PC-9 (cell line): ENCODE measurements at regions not wholly inside any gene's neighbourhood (a gene's known extent, or its start where the extent isn't known, plus 50 kb on each side); places are given as distances from the start of the nearest gene placed in this dataset.

Experiments used
- BruUV-seq: library from RNA; stranded (reverse); fragments of 400-500 nt; replicated peaks from 2 replicates; lab custom pipeline; 2021; lab: Mats Ljungman, UMichigan
- CTCF ChIA-PET: fragments of 300-600 bp; sonication (Branson Sonifier 250); formaldehyde crosslinking; loops from one replicate; lab custom pipeline; 2022; ENCODE audit warnings: antibody characterized with exemption; lab: Charles Lee
- POLR2A ChIA-PET: fragments of 300-600 bp; sonication (Branson Sonifier 250); formaldehyde crosslinking; loops from one replicate; lab custom pipeline; 2022; ENCODE audit warnings: antibody characterized with exemption; ENCODE audit not compliant: unreplicated experiment; lab: Charles Lee
- DNase-seq, 2 experiments: peaks; one replicate each; pipeline versions ENCODE4 v3.0.0 to v3.0.0-alpha.2; 2015 to 2022; ENCODE audit warnings: mixed read lengths in 1 of 2
- H2AFZ ChIP-seq: fragments of 200-600 bp; sonication (generic); 2 replicates; pipeline ENCODE4 v1.8.1; 2017; ENCODE audit warnings: antibody characterized with exemption
- H3F3A ChIP-seq: fragments of 200-600 bp; sonication (generic); 2 replicates; pipeline ENCODE4 v1.8.1; 2017; ENCODE audit warnings: antibody characterized with exemption, mild to moderate bottlenecking, low read depth; ENCODE audit not compliant: insufficient read depth
- H3K27ac ChIP-seq: fragments of 200-600 bp; sonication (generic); 2 replicates; pipeline ENCODE4 v1.6.1; 2016; ENCODE audit warnings: mixed run types
- H3K27me3 ChIP-seq: fragments of 200-600 bp; sonication (generic); 2 replicates; pipeline ENCODE4 v1.6.1; 2016; ENCODE audit warnings: low read depth, mixed run types; ENCODE audit not compliant: insufficient read depth
- H3K36me3 ChIP-seq: fragments of 200-600 bp; sonication (generic); 2 replicates; pipeline ENCODE4 v1.6.1; 2016; ENCODE audit warnings: low read depth, mixed run types
- H3K4me1 ChIP-seq: fragments of 200-600 bp; sonication (generic); replicated peaks from 2 replicates; pipeline ENCODE4 v1.6.1; 2016; ENCODE audit warnings: mixed run types; ENCODE audit not compliant: insufficient read depth
- H3K4me2 ChIP-seq: fragments of 200-600 bp; sonication (generic); 2 replicates; pipeline ENCODE4 v1.6.1; 2017; ENCODE audit warnings: mixed run types
- H3K4me3 ChIP-seq: fragments of 200-600 bp; sonication (generic); 2 replicates; pipeline ENCODE4 v1.6.1; 2016; ENCODE audit warnings: mixed run types
- H3K79me2 ChIP-seq: fragments of 200-600 bp; sonication (generic); 2 replicates; pipeline ENCODE4 v1.6.1; 2017; ENCODE audit warnings: low read depth, mixed run types
- H3K9me2 ChIP-seq: fragments of 200-600 bp; sonication (generic); 2 replicates; pipeline ENCODE4 v1.8.1; 2017; ENCODE audit warnings: mild to moderate bottlenecking; ENCODE audit not compliant: insufficient read depth
- H3K9me3 ChIP-seq: fragments of 200-600 bp; sonication (generic); 2 replicates; pipeline ENCODE4 v1.8.1; 2016; ENCODE audit warnings: low read depth; ENCODE audit not compliant: insufficient read depth
- H4K20me1 ChIP-seq: fragments of 200-600 bp; sonication (generic); 2 replicates; pipeline ENCODE4 v1.8.1; 2017; ENCODE audit not compliant: insufficient read depth
- CTCF ChIP-seq: fragments of 200-600 bp; sonication (generic); conservative IDR thresholded peaks from 2 replicates; pipeline ENCODE4 v1.6.1; 2017; ENCODE audit warnings: mixed run types, antibody characterized with exemption, mild to moderate bottlenecking, moderate library complexity
- EZH2 ChIP-seq: fragments of 200-600 bp; sonication (generic); IDR thresholded peaks from 2 replicates; pipeline ENCODE4 v1.8.0; 2017; ENCODE audit warnings: antibody characterized with exemption, low read depth
- intact Hi-C: fragments of 100-400 bp; cut with micrococcal nuclease; formaldehyde crosslinking; loops from one replicate; pipeline ENCODE4 v1.10.0; 2022; ENCODE audit not compliant: unreplicated experiment

- Histone ChIP-seq H3K27me3 (no peaks in the 10 kb centered on the region), H3K4me3 (no peak overlapping the region), H4K20me1 (no peaks in the 10 kb centered on the region), H3K9me3 (no peaks in the 10 kb centered on the region), H2AFZ (no peak overlapping the region), H3K27ac (no peak overlapping the region), H3K79me2 (no peaks in the 10 kb centered on the region), H3K9me2 (no peaks in the 10 kb centered on the region), H3F3A (no peaks in the 10 kb centered on the region), H3K4me1 (no peaks in the 10 kb centered on the region), H3K4me2 (no peak overlapping the region), H3K36me3 (no peaks in the 10 kb centered on the region)
- no peak for DNase-seq
- no peak for TF ChIP-seq CTCF
- TF ChIP-seq EZH2, result no peak
- no TSS peak for BruUV-seq
- ChIA-PET CTCF (no interaction called here), POLR2A (interaction anchor here (0.6 kb wide), 1 partner anchor 166 kb away, joined by 6 read pairs; no protein-coding TSS in a partner anchor)
- intact Hi-C loops, result no loop called here
Observed at GRCh38 chr3:110550511-110550910, 521.1 kb upstream of the NECTIN3 start.

DNA sequence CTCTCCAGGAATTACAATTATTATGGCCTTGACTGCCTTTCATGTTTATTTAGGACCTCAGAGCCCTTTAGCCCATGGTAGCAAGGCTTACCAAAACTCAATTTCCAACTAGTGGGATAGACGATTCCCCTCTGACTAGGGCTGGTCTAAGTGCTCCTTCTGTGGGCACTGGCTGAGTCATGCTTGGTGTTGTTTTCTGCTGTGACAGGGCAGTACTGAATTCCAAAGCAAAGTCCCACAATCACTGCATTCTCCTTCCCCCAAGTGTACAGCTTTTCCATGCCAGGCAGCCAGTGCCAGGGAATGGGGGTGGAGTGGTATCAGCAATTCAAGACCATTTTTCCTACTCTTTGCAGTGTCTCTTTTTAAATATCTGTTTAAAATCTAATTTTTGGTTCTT, 509.0 kb upstream of the NECTIN3 start:
- CTCF ChIA-PET, result no interaction called here

DNA sequence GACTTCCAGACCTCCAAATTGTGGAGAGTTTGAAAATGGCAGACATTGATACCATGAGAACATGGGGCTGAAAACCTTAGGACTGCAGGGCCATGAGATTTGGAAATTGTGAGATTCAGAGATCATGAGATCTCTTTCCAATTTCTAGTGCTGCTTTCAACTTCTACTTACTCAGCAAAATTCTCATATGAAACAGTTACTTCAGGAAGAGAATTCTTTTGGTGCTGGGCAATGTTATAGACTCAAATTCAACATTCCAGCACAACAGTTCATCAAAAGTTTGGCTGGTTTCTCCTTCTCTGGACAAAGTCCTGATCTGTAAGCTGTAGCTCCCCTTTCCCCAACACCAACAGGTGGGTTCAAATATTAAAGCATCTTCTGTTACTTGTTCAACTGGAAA, 506.9 kb upstream of the NECTIN3 start:
- no TSS peak for BruUV-seq
- H3K9me3 ChIP-seq, result no peaks in the 10 kb centered on the region
- DNase-seq, result no peak
- H3K79me2 ChIP-seq, result no peaks in the 10 kb centered on the region
- no peaks in the 10 kb centered on the region for H3K27me3 ChIP-seq
- H2AFZ ChIP-seq, result no peak overlapping the region
- no peaks in the 10 kb centered on the region for H4K20me1 ChIP-seq
- no peak overlapping the region for H3K4me2 ChIP-seq
- intact Hi-C loops, result no loop called here
- H3K4me1 ChIP-seq, result 0 out of 2 replicates have a peak, but pooled peaks cover 9% of the 10 kb centered on the region
- H3K9me2 ChIP-seq, result peaks cover 5% of the 10 kb centered on the region; the same call in 1 of the 2 replicates
- no peaks in the 10 kb centered on the region for H3K36me3 ChIP-seq
- ChIA-PET POLR2A (interaction anchor here (0.6 kb wide), 1 partner anchor 1573 kb away, joined by 6 read pairs; no protein-coding TSS in a partner anchor), CTCF (no interaction called here)
- H3F3A ChIP-seq, result peaks cover 3% of the 10 kb centered on the region; the same call in 1 of the 2 replicates
- TF ChIP-seq CTCF (no peak), EZH2 (no peak)
- no peak overlapping the region for H3K4me3 ChIP-seq
- H3K27ac ChIP-seq, result no peak overlapping the region

More for the DNA sequence above, 509.0 kb upstream of the NECTIN3 start:
- H3K4me2 ChIP-seq, result no peak overlapping the region
- no peaks in the 10 kb centered on the region for H3K79me2 ChIP-seq
- H3K4me1 ChIP-seq, result no peaks in the 10 kb centered on the region
- no peak overlapping the region for H3K4me3 ChIP-seq
- no peaks in the 10 kb centered on the region for H4K20me1 ChIP-seq
- H3K27ac ChIP-seq, result no peak overlapping the region
- no peak for DNase-seq
- no peaks in the 10 kb centered on the region for H3K27me3 ChIP-seq
- H3K9me2 ChIP-seq, result peaks cover 7% of the 10 kb centered on the region; the same call in 1 of the 2 replicates
- no peak overlapping the region for H2AFZ ChIP-seq
- TF ChIP-seq EZH2, result no peak
- no peak for TF ChIP-seq CTCF
- H3K9me3 ChIP-seq, result no peaks in the 10 kb centered on the region
- BruUV-seq, result no TSS peak
- no peaks in the 10 kb centered on the region for H3F3A ChIP-seq
- intact Hi-C loops, result no loop called here
- H3K36me3 ChIP-seq, result no peaks in the 10 kb centered on the region
- POLR2A ChIA-PET, result no interaction called here
